Adrenal gland (tissue), 5 donors: ENCODE measurements at regions not wholly inside any gene's neighbourhood (a gene's known extent, or its start where the extent isn't known, plus 50 kb on each side); places are given as distances from the start of the nearest gene placed in this dataset.

Experiments
- POLR2A ChIP-seq, 2 donors: fragments of 450-650 bp; IDR thresholded peaks; one replicate each; pipeline ENCODE4 v1.6.1; 2017; ENCODE audit warnings: antibody characterized with exemption in 2 of 2, mild to moderate bottlenecking in 2 of 2, moderate library complexity in 1 of 2
- TF ChIP-seq, protein P1 (sequence below), 6 experiments: fragments of 450-650 bp in 4 of 6; fragments of 200-600 bp in 2 of 6; sonication (generic) in 1 of 6; IDR thresholded peaks; 1 replicate in 5 of 6; 2 replicates in 1 of 6; pipeline versions ENCODE4 v1.5.1 to v1.8.0; 2016 to 2021; ENCODE audit warnings: antibody characterized with exemption in 6 of 6, mild to moderate bottlenecking in 2 of 6, moderate library complexity in 1 of 6
- donor health status: DM: no; HTN: no; CAD: no.

DNA sequence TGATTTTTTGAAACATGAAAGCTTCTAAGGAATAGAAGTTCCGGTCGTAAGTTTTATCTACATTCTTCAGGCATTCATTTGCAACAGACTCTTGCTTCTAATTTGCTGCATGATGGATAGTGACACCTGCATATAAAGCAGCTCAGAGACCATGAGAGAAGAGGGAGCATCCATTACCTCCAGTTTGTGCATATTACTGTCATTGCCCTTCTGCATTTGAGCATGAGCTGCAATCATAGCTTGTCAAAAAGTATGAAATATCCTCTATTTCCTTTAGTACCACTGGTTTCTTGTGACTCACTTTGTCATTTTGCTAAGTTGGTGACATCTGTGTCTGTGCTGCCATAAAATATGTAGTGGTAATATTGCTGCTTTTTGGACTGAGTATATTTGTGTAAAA lies 160.1 kb upstream of the STAC start:
- TF ChIP-seq, protein P1, sequence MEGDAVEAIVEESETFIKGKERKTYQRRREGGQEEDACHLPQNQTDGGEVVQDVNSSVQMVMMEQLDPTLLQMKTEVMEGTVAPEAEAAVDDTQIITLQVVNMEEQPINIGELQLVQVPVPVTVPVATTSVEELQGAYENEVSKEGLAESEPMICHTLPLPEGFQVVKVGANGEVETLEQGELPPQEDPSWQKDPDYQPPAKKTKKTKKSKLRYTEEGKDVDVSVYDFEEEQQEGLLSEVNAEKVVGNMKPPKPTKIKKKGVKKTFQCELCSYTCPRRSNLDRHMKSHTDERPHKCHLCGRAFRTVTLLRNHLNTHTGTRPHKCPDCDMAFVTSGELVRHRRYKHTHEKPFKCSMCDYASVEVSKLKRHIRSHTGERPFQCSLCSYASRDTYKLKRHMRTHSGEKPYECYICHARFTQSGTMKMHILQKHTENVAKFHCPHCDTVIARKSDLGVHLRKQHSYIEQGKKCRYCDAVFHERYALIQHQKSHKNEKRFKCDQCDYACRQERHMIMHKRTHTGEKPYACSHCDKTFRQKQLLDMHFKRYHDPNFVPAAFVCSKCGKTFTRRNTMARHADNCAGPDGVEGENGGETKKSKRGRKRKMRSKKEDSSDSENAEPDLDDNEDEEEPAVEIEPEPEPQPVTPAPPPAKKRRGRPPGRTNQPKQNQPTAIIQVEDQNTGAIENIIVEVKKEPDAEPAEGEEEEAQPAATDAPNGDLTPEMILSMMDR (IDR thresholded peaks at IDR 0.05): no peak
- no peak for TF ChIP-seq POLR2A (IDR thresholded peaks at IDR 0.05)
